HepG2 (cell line): ENCODE measurements at regions not wholly inside any gene's neighbourhood (a gene's known extent, or its start where the extent isn't known, plus 50 kb on each side); places are given as distances from the start of the nearest gene placed in this dataset.

Experiments
- ATAC-seq: fragments of 200-7000 bp; cut with Tn5 transposase; 3 replicates; pipeline ENCODE4 v1.9.1; 2020; ENCODE audit warnings: mild to moderate bottlenecking, moderate library complexity
- BruUV-seq: library from RNA; stranded (reverse); fragments of 400-500 nt; replicated peaks from 2 replicates; lab custom pipeline; 2021; lab: Mats Ljungman, UMichigan
- CTCF ChIA-PET: fragments of 300-600 bp; formaldehyde crosslinking; extraction: SDS; loops from one replicate; lab custom pipeline; 2021; ENCODE audit warnings: low total read pairs, inconsistent platforms, low intra/inter-chr PET ratio; lab: Yijun Ruan, JAX
- POLR2A ChIA-PET: fragments of 350-600 bp; sonication (Branson Sonifier 250); formaldehyde crosslinking; loops from one replicate; lab custom pipeline; 2020; ENCODE audit warnings: antibody characterized with exemption, inconsistent platforms; lab: Yijun Ruan, JAX
- DNase-seq: peaks from one replicate; pipeline ENCODE4 v3.0.0-alpha.2; 2015; ENCODE audit warnings: low spot score
- FAIRE-seq: peaks from 3 replicates; lab custom pipeline; 2011; peaks lifted over from hg19 to GRCh38; lab: Jason Lieb, UNC
- H2AFZ ChIP-seq: one replicate; pipeline ENCODE4 v1.6.1; 2011; ENCODE audit warnings: low read length, inconsistent platforms
- H3K27ac ChIP-seq: fragments of 300-600 bp; 3 replicates; pipeline ENCODE4 v1.8.0; 2011; ENCODE audit warnings: mixed run types, mild to moderate bottlenecking, mixed read lengths, low read length, inconsistent platforms; ENCODE audit not compliant: insufficient read depth; ENCODE audit errors: extremely low read length
- H3K27me3 ChIP-seq, 2 experiments: fragments of 200-600 bp in 1 of 2; 2 replicates in 1 of 2; 3 replicates in 1 of 2; pipeline versions ENCODE4 v1.6.0 to v1.8.0; 2011; ENCODE audit warnings: low read length in 2 of 2, mild to moderate bottlenecking in 2 of 2, moderate library complexity in 2 of 2, inconsistent platforms in 1 of 2; ENCODE audit not compliant: insufficient read depth in 2 of 2, control insufficient read depth in 1 of 2
- H3K36me3 ChIP-seq, 2 experiments: fragments of 200-600 bp in 1 of 2; replicated peaks in 1 of 2; 2 replicates in 1 of 2; 3 replicates in 1 of 2; pipeline versions ENCODE4 v1.5.1 to v1.8.0; 2011; ENCODE audit warnings: low read length in 2 of 2, inconsistent platforms in 1 of 2; ENCODE audit not compliant: insufficient read depth in 2 of 2, control insufficient read depth in 1 of 2
- H3K4me1 ChIP-seq: 2 replicates; pipeline ENCODE4 v1.5.1; 2012; ENCODE audit warnings: low read length, inconsistent platforms; ENCODE audit not compliant: insufficient read depth
- H3K4me2 ChIP-seq: 2 replicates; pipeline ENCODE4 v1.6.0; 2011; ENCODE audit warnings: low read depth, low read length, inconsistent platforms
- H3K4me3 ChIP-seq, 3 experiments: fragments of 200-600 bp in 1 of 3; sonication (generic), shearing (Covaris generic) in 1 of 3; replicated peaks in 1 of 3; 2 replicates each; pipeline ENCODE4 v1.5.1; 2011 to 2016; ENCODE audit warnings: low read length in 3 of 3, inconsistent platforms in 2 of 3, low read depth in 2 of 3, mild to moderate bottlenecking in 2 of 3, control low read depth in 1 of 3, mixed read lengths in 1 of 3; ENCODE audit not compliant: insufficient read depth in 1 of 3
- H3K79me2 ChIP-seq: one replicate; pipeline ENCODE4 v1.6.1; 2011; ENCODE audit warnings: low read length, inconsistent platforms; ENCODE audit not compliant: insufficient read depth
- H3K9ac ChIP-seq: 2 replicates; pipeline ENCODE4 v1.6.0; 2011; ENCODE audit warnings: mild to moderate bottlenecking, low read depth, low read length, inconsistent platforms; ENCODE audit not compliant: insufficient read depth
- H3K9me3 ChIP-seq: 2 replicates; pipeline ENCODE4 v1.5.1; 2012; ENCODE audit warnings: mild to moderate bottlenecking, low read length
- H4K20me1 ChIP-seq: 2 replicates; pipeline ENCODE4 v1.6.0; 2011; ENCODE audit warnings: inconsistent platforms, mild to moderate bottlenecking, low read length, moderate library complexity; ENCODE audit not compliant: insufficient read depth
- FOXK1 ChIP-seq: sonication (generic); formaldehyde crosslinking; IDR thresholded peaks from 2 replicates; pipeline ENCODE4 v1.4.0; 2020; ENCODE audit warnings: low read depth, missing genetic modification reagents, borderline replicate concordance
- LCORL ChIP-seq, 2 experiments: fragments of 450-650 bp in 1 of 2; sonication (generic) in 1 of 2; formaldehyde crosslinking in 1 of 2; IDR thresholded peaks; 2 replicates each; pipeline versions ENCODE4 v1.5.0 to v1.6.1; 2017 to 2020; ENCODE audit warnings: antibody characterized with exemption in 1 of 2, missing genetic modification reagents in 1 of 2
- MAFF ChIP-seq: IDR thresholded peaks from 2 replicates; pipeline ENCODE4 v1.6.1; 2011; ENCODE audit warnings: low read depth, low read length, improper control_type of control experiment
- MAFK ChIP-seq, 2 experiments: IDR thresholded peaks in 1 of 2; conservative IDR thresholded peaks in 1 of 2; 2 replicates each; pipeline ENCODE4 v1.6.1; 2011; ENCODE audit warnings: improper control_type of control experiment in 2 of 2, low read length in 2 of 2
- MTF1 ChIP-seq: sonication (generic); formaldehyde crosslinking; IDR thresholded peaks from 2 replicates; pipeline ENCODE4 v1.5.0; 2020; ENCODE audit warnings: missing genetic modification reagents
- MYC ChIP-seq: sonication (generic); formaldehyde crosslinking; IDR thresholded peaks from 2 replicates; pipeline ENCODE4 v1.9.0; 2021; ENCODE audit warnings: missing genetic modification reagents, borderline replicate concordance
- NR2F6 ChIP-seq, 2 experiments: IDR thresholded peaks; 2 replicates each; pipeline ENCODE4 v1.6.1; 2016; ENCODE audit warnings: antibody characterized with exemption in 1 of 2, mild to moderate bottlenecking in 1 of 2
- PAWR ChIP-seq: sonication (generic); formaldehyde crosslinking; IDR thresholded peaks from 2 replicates; pipeline ENCODE4 v1.4.0; 2020; ENCODE audit warnings: missing genetic modification reagents, mild to moderate bottlenecking, borderline replicate concordance
- RCOR2 ChIP-seq: IDR thresholded peaks from 2 replicates; pipeline ENCODE4 v1.6.1; 2016; ENCODE audit warnings: missing biosample characterization, missing genetic modification reagents
- YEATS2 ChIP-seq: sonication (generic); formaldehyde crosslinking; IDR thresholded peaks from 2 replicates; pipeline ENCODE4 v1.4.0; 2020; ENCODE audit warnings: missing genetic modification reagents, borderline replicate concordance
- ZNF143 ChIP-seq: sonication (generic); formaldehyde crosslinking; IDR thresholded peaks from 2 replicates; pipeline ENCODE4 v1.4.0; 2020; ENCODE audit warnings: missing genetic modification reagents
- WGBS: methylation state at CpG from one replicate; pipeline ENCODE4 v1.1.6; 2017; ENCODE audit warnings: low lambda C conversion rate; 5-methylcytosine and 5-hydroxymethylcytosine counted together
- in situ Hi-C: cut with HindIII; loops from 2 replicates; pipeline ENCODE4 v1.10.0; 2017; ENCODE audit warnings: low pct_unique_long_range_greater_than_20kb; ENCODE audit not compliant: extremely low pct_ligation_motif_present
- intact Hi-C: fragments of 100-400 bp; cut with micrococcal nuclease; formaldehyde crosslinking; loops from one replicate; pipeline ENCODE4 v1.10.0; 2022; ENCODE audit not compliant: unreplicated experiment
- TF ChIP-seq, protein P1 (sequence below): sonication (generic); formaldehyde crosslinking; IDR thresholded peaks from 2 replicates; pipeline ENCODE4 v1.5.0; 2020; ENCODE audit warnings: mild to moderate bottlenecking, missing genetic modification reagents, moderate library complexity
- TF ChIP-seq, protein P2 (sequence below): sonication (generic); formaldehyde crosslinking; IDR thresholded peaks from 2 replicates; pipeline ENCODE4 v1.8.1; 2022; ENCODE audit warnings: mild to moderate bottlenecking, missing genetic modification reagents
- TF ChIP-seq, protein P3 (sequence below): sonication (generic); formaldehyde crosslinking; IDR thresholded peaks from 2 replicates; pipeline ENCODE4 v1.4.0; 2020; ENCODE audit warnings: mild to moderate bottlenecking, low read depth, missing genetic modification reagents

DNA sequence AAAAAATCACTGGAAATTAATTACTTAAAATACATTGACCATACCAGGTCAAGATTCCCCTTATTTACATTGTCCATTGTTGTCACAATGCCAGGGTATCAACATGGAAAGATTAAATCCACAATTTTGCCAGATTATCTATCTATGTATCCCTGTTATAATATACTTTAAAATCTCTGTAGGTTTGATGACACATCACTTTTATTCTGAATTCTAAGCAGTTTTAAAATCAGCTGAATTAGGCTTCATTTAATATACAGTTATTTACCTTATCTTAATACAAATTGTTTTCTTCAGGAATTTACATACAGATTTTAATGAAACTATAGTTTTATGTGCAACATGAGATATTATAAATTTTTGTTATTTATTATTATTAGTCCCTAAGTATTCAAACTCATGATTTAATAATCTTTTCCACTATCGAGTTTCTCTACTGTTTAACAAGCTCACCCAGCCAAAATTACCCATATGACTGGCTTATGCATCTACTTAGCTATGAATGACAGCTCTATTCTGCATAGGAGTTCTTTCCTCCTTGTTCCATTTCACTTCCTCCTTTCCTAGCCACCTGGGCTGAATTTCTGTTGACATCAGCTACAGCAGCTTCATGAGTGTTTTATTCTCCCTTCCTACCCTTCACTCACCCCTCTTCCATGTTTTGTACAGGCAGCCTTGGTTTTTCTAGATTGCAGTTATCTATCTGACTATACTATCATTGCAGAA lies 654.2 kb upstream of the MAP3K7 start:
- Histone ChIP-seq H3K9me3 (no peaks in the 10 kb centered on the region), H3K4me1 (no peaks in the 10 kb centered on the region), H3K27ac (no peak overlapping the region), H3K27me3 (no peaks in the 10 kb centered on the region), H4K20me1 (no peaks in the 10 kb centered on the region), H2AFZ (no peak overlapping the region), H3K9ac (no peak overlapping the region), H3K4me3 (no peak overlapping the region), H3K4me2 (no peak overlapping the region), H3K36me3 (no peaks in the 10 kb centered on the region), H3K79me2 (no peaks in the 10 kb centered on the region)
- TF ChIP-seq LCORL (IDR thresholded peaks at IDR 0.05) (no peak), LCORL (CRISPR knock-in tag; IDR thresholded peaks at IDR 0.05) (no peak), MAFK (conservative IDR thresholded peaks at IDR 0.05 in 1 of 2, IDR thresholded peaks at IDR 0.05 in 1 of 2; ENCODE audit: low read length in 2 of 2) (peak; percentile 35 to 65; a peak in 3 of 4 replicates), MAFF (peak; percentile 54; the same call in 1 of the 2 replicates), MTF1 (no peak), PAWR (CRISPR knock-in tag) (no peak)
- WGBS: 3% methylated on average over 1 of the region's 1 CpG
- ATAC-seq (no peak), FAIRE-seq (no peak), DNase-seq (no peak)
- no TSS peak for BruUV-seq
- in situ Hi-C loops (no loop called here), intact Hi-C loops (no loop called here)
- ChIA-PET POLR2A (no interaction called here), CTCF (no interaction called here)

DNA sequence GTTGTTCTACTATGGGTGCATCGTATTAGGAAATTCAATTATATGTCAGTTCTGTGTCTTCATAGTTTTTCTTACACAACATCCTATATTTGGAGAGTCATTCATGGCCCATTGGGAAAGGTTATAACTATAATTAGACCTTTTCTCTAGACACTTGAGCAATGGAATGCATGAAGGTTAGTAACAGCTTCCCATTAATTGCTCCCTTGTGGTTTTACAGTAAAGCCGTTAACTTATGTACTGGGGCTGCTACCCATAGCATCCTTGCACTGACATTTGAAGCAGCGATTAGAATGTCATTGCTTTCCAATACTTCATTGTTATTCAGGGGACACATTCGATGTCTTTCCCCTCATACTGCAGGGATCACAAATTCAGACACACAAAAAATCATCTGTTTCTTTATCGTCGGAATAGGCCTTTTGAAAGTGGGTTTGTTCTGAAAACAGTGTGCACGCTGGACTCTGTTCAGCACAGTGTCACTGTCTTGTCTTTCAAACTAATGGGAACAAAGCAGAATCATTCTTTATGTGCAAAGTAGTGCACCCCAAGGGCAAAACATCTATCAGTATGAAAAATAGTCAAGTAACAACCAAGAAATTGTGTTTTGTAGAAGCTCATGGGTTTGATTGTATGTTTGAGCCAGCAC lies 634.3 kb upstream of the MAP3K7 start:
- ChIA-PET POLR2A (no interaction called here), CTCF (no interaction called here)
- no TSS peak for BruUV-seq
- H3K79me2 ChIP-seq: no peaks in the 10 kb centered on the region
- H3K27ac ChIP-seq: no peak overlapping the region
- no peaks in the 10 kb centered on the region for H3K36me3 ChIP-seq
- H3K9me3 ChIP-seq: no peaks in the 10 kb centered on the region
- H3K4me1 ChIP-seq: no peaks in the 10 kb centered on the region
- H2AFZ ChIP-seq: no peak overlapping the region
- WGBS: 2% methylated on average over 7 of the region's 7 CpGs
- FAIRE-seq: no peak
- intact Hi-C loops (no loop called here), in situ Hi-C loops (no loop called here)
- H3K4me2 ChIP-seq: no peak overlapping the region
- no peak overlapping the region for H3K9ac ChIP-seq
- no peak for DNase-seq
- H4K20me1 ChIP-seq: no peaks in the 10 kb centered on the region
- no peak overlapping the region for H3K4me3 ChIP-seq
- ATAC-seq: no peak
- no peaks in the 10 kb centered on the region for H3K27me3 ChIP-seq
- TF ChIP-seq NR2F6 (IDR thresholded peaks at IDR 0.05) (no peak), NR2F6 (CRISPR knock-in tag; IDR thresholded peaks at IDR 0.05) (no peak), RCOR2 (CRISPR knock-in tag) (no peak), MYC (no peak), ZNF143 (CRISPR knock-in tag) (no peak), YEATS2 (CRISPR knock-in tag) (no peak), FOXK1 (no peak)
- TF ChIP-seq, protein P1, sequence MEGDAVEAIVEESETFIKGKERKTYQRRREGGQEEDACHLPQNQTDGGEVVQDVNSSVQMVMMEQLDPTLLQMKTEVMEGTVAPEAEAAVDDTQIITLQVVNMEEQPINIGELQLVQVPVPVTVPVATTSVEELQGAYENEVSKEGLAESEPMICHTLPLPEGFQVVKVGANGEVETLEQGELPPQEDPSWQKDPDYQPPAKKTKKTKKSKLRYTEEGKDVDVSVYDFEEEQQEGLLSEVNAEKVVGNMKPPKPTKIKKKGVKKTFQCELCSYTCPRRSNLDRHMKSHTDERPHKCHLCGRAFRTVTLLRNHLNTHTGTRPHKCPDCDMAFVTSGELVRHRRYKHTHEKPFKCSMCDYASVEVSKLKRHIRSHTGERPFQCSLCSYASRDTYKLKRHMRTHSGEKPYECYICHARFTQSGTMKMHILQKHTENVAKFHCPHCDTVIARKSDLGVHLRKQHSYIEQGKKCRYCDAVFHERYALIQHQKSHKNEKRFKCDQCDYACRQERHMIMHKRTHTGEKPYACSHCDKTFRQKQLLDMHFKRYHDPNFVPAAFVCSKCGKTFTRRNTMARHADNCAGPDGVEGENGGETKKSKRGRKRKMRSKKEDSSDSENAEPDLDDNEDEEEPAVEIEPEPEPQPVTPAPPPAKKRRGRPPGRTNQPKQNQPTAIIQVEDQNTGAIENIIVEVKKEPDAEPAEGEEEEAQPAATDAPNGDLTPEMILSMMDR (CRISPR knock-in tag): no peak
- TF ChIP-seq, protein P2, sequence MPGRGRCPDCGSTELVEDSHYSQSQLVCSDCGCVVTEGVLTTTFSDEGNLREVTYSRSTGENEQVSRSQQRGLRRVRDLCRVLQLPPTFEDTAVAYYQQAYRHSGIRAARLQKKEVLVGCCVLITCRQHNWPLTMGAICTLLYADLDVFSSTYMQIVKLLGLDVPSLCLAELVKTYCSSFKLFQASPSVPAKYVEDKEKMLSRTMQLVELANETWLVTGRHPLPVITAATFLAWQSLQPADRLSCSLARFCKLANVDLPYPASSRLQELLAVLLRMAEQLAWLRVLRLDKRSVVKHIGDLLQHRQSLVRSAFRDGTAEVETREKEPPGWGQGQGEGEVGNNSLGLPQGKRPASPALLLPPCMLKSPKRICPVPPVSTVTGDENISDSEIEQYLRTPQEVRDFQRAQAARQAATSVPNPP: no peak
- TF ChIP-seq, protein P3, sequence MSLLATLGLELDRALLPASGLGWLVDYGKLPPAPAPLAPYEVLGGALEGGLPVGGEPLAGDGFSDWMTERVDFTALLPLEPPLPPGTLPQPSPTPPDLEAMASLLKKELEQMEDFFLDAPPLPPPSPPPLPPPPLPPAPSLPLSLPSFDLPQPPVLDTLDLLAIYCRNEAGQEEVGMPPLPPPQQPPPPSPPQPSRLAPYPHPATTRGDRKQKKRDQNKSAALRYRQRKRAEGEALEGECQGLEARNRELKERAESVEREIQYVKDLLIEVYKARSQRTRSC (CRISPR knock-in tag): no peak
